ENCODE measurements at regions not wholly inside any gene's neighbourhood (a gene's known extent, or its start where the extent isn't known, plus 50 kb on each side); places are given as distances from the start of the nearest gene placed in this dataset.
"Not testable (repeated sequence)": the region's sequence is repeated elsewhere in the genome, so short reads cannot be mapped to it uniquely, and the experiment has no call there.

- no peak for DNase-seq (ENCODE audit: low read depth)
These were observed 76.3 kb upstream of the C7orf33 start for GRCh38 chr7:148514236-148514635.

GRCh38 chr7:148515237-148515636 lies 75.3 kb upstream of the C7orf33 start:
- no peak for DNase-seq (ENCODE audit: low read depth)

DNA sequence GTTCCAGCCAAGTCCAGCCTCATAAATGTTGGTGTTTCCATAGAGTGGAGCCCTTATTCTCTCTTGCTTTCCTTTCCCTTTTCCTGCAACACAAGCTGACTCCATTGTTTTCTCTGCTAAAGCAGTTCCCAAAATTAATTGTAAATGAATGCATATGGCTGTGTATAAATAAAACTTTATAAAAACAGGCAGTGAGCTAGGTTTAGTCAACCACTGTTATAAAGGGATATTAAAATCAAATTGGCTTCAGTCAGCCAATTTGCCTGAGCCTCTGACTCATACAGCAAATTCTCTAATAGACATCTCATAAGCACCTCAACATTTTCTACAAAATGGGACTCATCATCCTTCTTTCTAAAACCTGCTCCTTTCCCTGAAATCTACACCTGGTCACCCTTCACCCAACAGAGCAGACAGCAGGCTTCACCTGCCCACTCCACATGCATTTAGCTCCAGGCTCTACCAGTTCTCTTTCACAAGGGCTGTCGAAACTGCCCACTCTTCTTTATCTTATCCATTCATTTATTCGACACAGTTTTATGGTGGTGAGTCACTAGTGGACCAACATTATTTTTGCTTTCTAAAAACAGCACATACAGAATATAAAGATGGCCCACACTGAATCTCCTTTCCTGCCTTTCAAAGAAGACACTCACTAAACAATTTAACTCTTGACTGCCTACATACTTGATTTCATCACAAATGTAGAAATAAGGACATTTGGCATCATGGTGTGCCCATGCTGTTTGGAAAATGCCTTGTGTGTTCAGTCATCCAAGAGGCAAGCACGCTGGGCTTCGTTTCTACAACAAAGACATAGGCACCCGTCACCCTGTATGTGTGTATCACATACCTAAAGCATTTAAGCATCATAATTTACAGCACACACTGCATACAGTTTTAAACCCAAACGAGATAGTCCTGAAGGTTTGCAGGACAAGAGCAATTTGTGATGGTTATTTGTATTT lies 74.6 kb upstream of the C7orf33 start:
- DNase-seq (ENCODE audit: low read depth): no peak

- not testable (repeated sequence) for DNase-seq (ENCODE audit: low read depth)
These were observed 71.2 kb upstream of the C7orf33 start for GRCh38 chr7:148519386-148519785.

GRCh38 chr7:148521271-148521670 lies 69.3 kb upstream of the C7orf33 start:
- no peak for DNase-seq (ENCODE audit: low read depth)

- no peak for DNase-seq (ENCODE audit: low read depth)
These were observed 67.0 kb upstream of the C7orf33 start for GRCh38 chr7:148523550-148523949.

GRCh38 chr7:148524479-148525224 lies 65.9 kb upstream of the C7orf33 start:
- DNase-seq (ENCODE audit: low read depth): no peak

DNA sequence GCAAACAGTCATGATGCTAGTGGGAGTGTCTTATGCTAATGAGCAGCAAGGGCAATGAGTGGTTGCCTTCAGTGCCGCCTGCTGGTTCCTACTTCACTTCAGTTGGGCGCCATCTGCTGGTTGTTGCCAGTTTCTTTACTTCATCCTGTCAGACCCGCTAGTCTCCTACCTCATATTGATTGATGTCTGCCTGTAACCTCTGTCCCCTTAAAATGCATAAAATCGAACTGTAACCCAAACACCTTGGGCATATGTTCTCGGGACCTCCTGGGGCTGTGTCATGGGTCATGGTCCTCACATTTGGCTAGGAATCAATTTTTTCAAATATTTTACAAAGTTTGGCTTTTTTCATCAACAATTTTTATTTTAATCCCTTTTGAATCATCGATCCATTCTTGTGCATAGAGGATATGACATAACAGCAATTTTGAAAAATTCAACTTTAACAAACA lies 62.8 kb upstream of the C7orf33 start:
- DNase-seq (ENCODE audit: low read depth): no peak

- no peak for DNase-seq (ENCODE audit: low read depth)
These were observed 55.3 kb upstream of the C7orf33 start for GRCh38 chr7:148535217-148535616.

GRCh38 chr7:148537435-148537834 lies 53.1 kb upstream of the C7orf33 start:
- no peak for DNase-seq (ENCODE audit: low read depth)

DNA sequence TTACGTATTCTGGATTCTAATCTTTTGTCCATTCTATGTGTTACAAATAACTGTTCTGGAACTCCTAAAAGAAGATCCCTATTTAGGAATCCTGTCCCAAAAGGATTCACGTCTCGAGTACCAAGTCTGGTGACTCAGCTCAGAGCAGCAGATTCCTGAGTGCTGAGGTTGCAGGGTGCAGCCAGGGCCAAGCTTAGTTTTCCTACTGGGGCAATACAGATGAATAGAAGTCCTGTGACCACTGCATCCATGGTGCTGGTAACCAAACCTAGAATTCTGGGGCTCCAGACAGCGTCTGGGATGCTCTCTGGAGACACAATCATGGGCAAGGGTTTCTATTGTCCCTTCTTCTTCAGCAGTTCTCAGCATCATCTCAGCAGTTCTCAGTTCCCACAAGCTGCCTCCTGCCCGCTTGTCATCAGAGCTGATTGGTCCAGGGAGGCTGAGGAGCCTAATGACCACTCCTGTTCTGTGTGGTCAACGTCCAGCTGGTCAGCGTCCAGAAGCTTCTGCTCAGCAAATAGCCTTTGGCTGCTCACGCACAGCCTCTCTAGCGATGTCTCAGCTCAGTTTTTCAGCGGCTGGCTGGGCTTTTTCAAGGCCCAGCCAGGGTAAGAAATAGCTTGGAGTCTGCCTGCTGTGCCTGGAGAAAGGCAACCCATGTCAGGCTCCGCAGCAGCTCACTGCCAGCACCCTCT lies 50.4 kb upstream of the C7orf33 start:
- DNase-seq (ENCODE audit: low read depth): peak; percentile 35

All from GM04503 (cell line).